HG03175 (cell line): ENCODE measurements at regions not wholly inside any gene's neighbourhood (a gene's known extent, or its start where the extent isn't known, plus 50 kb on each side); places are given as distances from the start of the nearest gene placed in this dataset.

Source experiments
- ATAC-seq: cut with Tn5 transposase; IDR thresholded peaks from one replicate; pipeline ENCODE4 v1.9.1; 2021; ENCODE audit warnings: mild to moderate bottlenecking, moderate library complexity; ENCODE audit not compliant: unreplicated experiment

GRCh38 chr15:62785881-62786828 is 256.4 kb upstream of the TPM1 start:
- no peak for ATAC-seq

- no peak for ATAC-seq
These were observed 255.1 kb upstream of the TPM1 start for GRCh38 chr15:62787401-62787800.

- no peak for ATAC-seq
These were observed 254.3 kb upstream of the TPM1 start for GRCh38 chr15:62788224-62788623.

GRCh38 chr15:62790546-62790945 is 252.0 kb upstream of the TPM1 start:
- ATAC-seq = no peak

GRCh38 chr15:62791694-62792093 is 250.9 kb upstream of the TPM1 start:
- ATAC-seq = no peak

- no peak for ATAC-seq
These were observed 249.4 kb upstream of the TPM1 start for GRCh38 chr15:62792986-62793751.

- no peak for ATAC-seq
These were observed 248.8 kb upstream of the TPM1 start for GRCh38 chr15:62793752-62794144.

- ATAC-seq = no peak
These were observed 247.4 kb upstream of the TPM1 start for GRCh38 chr15:62795171-62795570.

- no peak for ATAC-seq
These were observed 246.5 kb upstream of the TPM1 start for GRCh38 chr15:62795700-62796695.

- no peak for ATAC-seq
These were observed 245.4 kb upstream of the TPM1 start for GRCh38 chr15:62797171-62797570.

- no peak for ATAC-seq
These were observed 244.0 kb upstream of the TPM1 start for GRCh38 chr15:62798536-62798935.

GRCh38 chr15:62799037-62799436 is 243.5 kb upstream of the TPM1 start:
- no peak for ATAC-seq

GRCh38 chr15:62799919-62800318 is 242.6 kb upstream of the TPM1 start:
- no peak for ATAC-seq

GRCh38 chr15:62802612-62803011 is 239.9 kb upstream of the TPM1 start:
- ATAC-seq = no peak

GRCh38 chr15:62803856-62804400 is 238.6 kb upstream of the TPM1 start:
- no peak for ATAC-seq

- no peak for ATAC-seq
These were observed 237.0 kb upstream of the TPM1 start for GRCh38 chr15:62805502-62805901.

GRCh38 chr15:62807539-62808130 is 234.9 kb upstream of the TPM1 start:
- ATAC-seq = no peak

GRCh38 chr15:62809115-62809967 is 233.2 kb upstream of the TPM1 start:
- ATAC-seq = no peak

- no peak for ATAC-seq
These were observed 232.6 kb upstream of the TPM1 start for GRCh38 chr15:62809968-62810260.

- ATAC-seq = no peak
These were observed 230.1 kb upstream of the TPM1 start for GRCh38 chr15:62812515-62812835.
